DND-41 (cell line): ENCODE measurements at regions not wholly inside any gene's neighbourhood (a gene's known extent, or its start where the extent isn't known, plus 50 kb on each side); places are given as distances from the start of the nearest gene placed in this dataset.

Experiments used
- ATAC-seq: fragments of 200-7000 bp; cut with Tn5 transposase; 3 replicates; pipeline ENCODE4 v1.9.1; 2021; ENCODE audit warnings: low read depth; ENCODE audit not compliant: insufficient read depth
- DNase-seq: peaks from one replicate; pipeline ENCODE4 v3.0.0-alpha.2; 2020
- H2AFZ ChIP-seq: 2 replicates; pipeline ENCODE4 v1.6.0; 2012; ENCODE audit warnings: low read depth, low read length
- H3K27ac ChIP-seq: 2 replicates; pipeline ENCODE4 v1.5.1; 2012; ENCODE audit warnings: low read length, inconsistent platforms
- H3K27me3 ChIP-seq: fragments of 200-600 bp; sonication (generic); 2 replicates; pipeline ENCODE4 v1.6.0; 2012; ENCODE audit warnings: low read length, mild to moderate bottlenecking, inconsistent platforms; ENCODE audit not compliant: insufficient read depth, poor library complexity
- H3K36me3 ChIP-seq: 2 replicates; pipeline ENCODE4 v1.5.1; 2012; ENCODE audit warnings: low read length, inconsistent platforms; ENCODE audit not compliant: insufficient read depth
- H3K4me1 ChIP-seq: 2 replicates; pipeline ENCODE4 v1.5.1; 2012; ENCODE audit warnings: mild to moderate bottlenecking, low read length; ENCODE audit not compliant: insufficient read depth
- H3K4me2 ChIP-seq: 2 replicates; pipeline ENCODE4 v1.6.0; 2012; ENCODE audit warnings: mild to moderate bottlenecking, moderate library complexity, low read length, inconsistent platforms; ENCODE audit not compliant: insufficient read depth
- H3K4me3 ChIP-seq, 2 experiments: fragments of 200-600 bp in 1 of 2; shearing (Covaris generic) in 1 of 2; 2 replicates each; pipeline ENCODE4 v1.5.1; 2012 to 2016; ENCODE audit warnings: inconsistent platforms in 2 of 2, low read length in 2 of 2, mild to moderate bottlenecking in 2 of 2, low read depth in 1 of 2, moderate library complexity in 1 of 2
- H3K79me2 ChIP-seq: 2 replicates; pipeline ENCODE4 v1.6.0; 2012; ENCODE audit warnings: low read length, inconsistent platforms; ENCODE audit not compliant: insufficient read depth
- H3K9ac ChIP-seq: 2 replicates; pipeline ENCODE4 v1.6.0; 2012; ENCODE audit warnings: low read depth, mild to moderate bottlenecking, inconsistent platforms, low read length, moderate library complexity
- H3K9me3 ChIP-seq: 2 replicates; pipeline ENCODE4 v1.5.1; 2012; ENCODE audit warnings: low read length, moderate library complexity, mild to moderate bottlenecking, inconsistent platforms; ENCODE audit not compliant: insufficient read depth, severe bottlenecking
- H4K20me1 ChIP-seq: 2 replicates; pipeline ENCODE4 v1.6.0; 2012; ENCODE audit warnings: low read length; ENCODE audit not compliant: insufficient read depth
- CTCF ChIP-seq: IDR thresholded peaks from 2 replicates; pipeline ENCODE4 v1.5.1; 2012; ENCODE audit warnings: borderline replicate concordance, low read length, moderate library complexity, mild to moderate bottlenecking; ENCODE audit not compliant: poor library complexity, severe bottlenecking; ENCODE audit errors: extremely low read depth
- EZH2 ChIP-seq: IDR thresholded peaks from 3 replicates; pipeline ENCODE4 v1.6.1; 2012; ENCODE audit warnings: borderline replicate concordance, low read depth, mild to moderate bottlenecking, moderate library complexity, low read length, inconsistent platforms; ENCODE audit not compliant: severe bottlenecking

- TF ChIP-seq CTCF (no peak), EZH2 (no peak)
- DNase-seq = no peak
- no peak overlapping the region for H3K27ac ChIP-seq
- no peak for ATAC-seq
- H3K79me2 ChIP-seq = no peaks in the 10 kb centered on the region
- H3K36me3 ChIP-seq = no peaks in the 10 kb centered on the region
- H2AFZ ChIP-seq = no peak overlapping the region
- H3K9me3 ChIP-seq = no peaks in the 10 kb centered on the region
- no peak overlapping the region for H3K4me2 ChIP-seq
- no peak overlapping the region for H3K4me3 ChIP-seq
- H3K9ac ChIP-seq = no peak overlapping the region
- no peaks in the 10 kb centered on the region for H3K4me1 ChIP-seq
- no peaks in the 10 kb centered on the region for H4K20me1 ChIP-seq
- H3K27me3 ChIP-seq = no peaks in the 10 kb centered on the region
Observed at GRCh38 chr10:131519723-131520605, 208.4 kb upstream of the TCERG1L start.

DNA sequence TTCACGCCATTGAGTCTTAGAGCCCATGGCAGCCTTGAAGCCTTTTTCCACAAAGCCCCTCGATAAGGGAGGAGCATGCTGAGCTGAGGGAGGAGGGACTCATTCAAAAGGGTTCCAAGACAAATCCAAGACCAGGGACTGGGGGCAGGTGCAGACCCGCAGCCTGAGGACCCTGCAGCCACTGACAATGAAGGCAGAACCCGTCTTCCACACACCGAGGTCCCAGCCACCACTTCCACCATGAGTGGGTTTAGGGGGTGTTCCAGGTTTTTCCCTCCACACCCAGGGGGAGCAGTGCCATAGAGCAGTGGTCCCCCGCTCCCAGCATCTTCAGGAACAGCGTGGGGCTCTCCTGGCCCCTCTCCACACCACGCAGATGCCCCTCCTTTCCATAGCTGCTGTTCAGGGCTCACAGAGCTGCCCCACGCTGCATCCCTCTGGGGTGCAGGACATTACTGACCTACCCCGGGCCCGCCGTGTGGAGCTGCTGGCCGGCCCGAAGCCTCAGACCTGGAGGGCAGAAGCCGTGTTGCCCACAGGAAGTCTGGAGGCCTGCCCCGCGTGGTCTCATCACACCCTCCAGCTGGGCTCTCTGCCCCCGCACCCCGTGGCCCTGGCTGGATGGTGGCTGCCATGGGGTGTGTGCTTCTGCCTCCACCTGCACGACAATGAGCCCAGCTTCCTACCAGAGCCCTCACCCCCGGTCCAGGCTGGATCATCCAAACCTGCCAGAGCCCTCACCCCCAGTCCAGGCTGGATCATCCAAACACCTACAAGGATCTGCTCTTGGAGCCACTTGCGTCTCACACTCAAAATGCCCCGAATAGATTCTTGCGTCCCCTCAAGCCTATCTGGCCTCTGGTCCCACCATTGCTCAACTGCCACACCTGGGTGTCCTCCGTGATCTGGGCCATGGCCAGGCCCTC lies 220.0 kb upstream of the TCERG1L start:
- H3K27me3 ChIP-seq = no peaks in the 10 kb centered on the region
- TF ChIP-seq CTCF (no peak), EZH2 (no peak)

GRCh38 chr10:131532291-131532690 lies 220.8 kb upstream of the TCERG1L start:
- TF ChIP-seq CTCF = no peak
- TF ChIP-seq EZH2 = no peak
- H3K36me3 ChIP-seq = no peaks in the 10 kb centered on the region
- H3K9ac ChIP-seq = no peak overlapping the region
- H3K9me3 ChIP-seq = no peaks in the 10 kb centered on the region
- H4K20me1 ChIP-seq = no peaks in the 10 kb centered on the region; the same call in 1 of the 2 replicates
- ATAC-seq (no peak), DNase-seq (no peak)
- no peaks in the 10 kb centered on the region for H3K79me2 ChIP-seq
- no peaks in the 10 kb centered on the region for H3K27me3 ChIP-seq
- no peaks in the 10 kb centered on the region for H3K4me1 ChIP-seq
- H2AFZ ChIP-seq = no peak overlapping the region
- H3K4me2 ChIP-seq = no peak overlapping the region
- no peak overlapping the region for H3K4me3 ChIP-seq
- no peak overlapping the region for H3K27ac ChIP-seq

More for the DNA sequence above, 220.0 kb upstream of the TCERG1L start:
- H2AFZ ChIP-seq = no peak overlapping the region
- H3K9ac ChIP-seq = no peak overlapping the region
- H3K9me3 ChIP-seq = no peaks in the 10 kb centered on the region
- H3K4me3 ChIP-seq = no peak overlapping the region
- H3K4me1 ChIP-seq = no peaks in the 10 kb centered on the region
- DNase-seq (no peak), ATAC-seq (no peak)
- no peaks in the 10 kb centered on the region; the same call in 1 of the 2 replicates for H4K20me1 ChIP-seq
- no peak overlapping the region for H3K27ac ChIP-seq
- H3K36me3 ChIP-seq = no peaks in the 10 kb centered on the region
- H3K79me2 ChIP-seq = no peaks in the 10 kb centered on the region
- H3K4me2 ChIP-seq = no peak overlapping the region
